OCI-LY1 (cell line): ENCODE measurements at regions not wholly inside any gene's neighbourhood (a gene's known extent, or its start where the extent isn't known, plus 50 kb on each side); places are given as distances from the start of the nearest gene placed in this dataset.

ENCODE experiments used
- H2AFZ ChIP-seq: fragments of 200-600 bp; sonication (generic), shearing (Covaris generic); 2 replicates; pipeline ENCODE4 v1.6.0; 2014; ENCODE audit warnings: antibody characterized with exemption, mild to moderate bottlenecking, low read length
- H3F3A ChIP-seq: fragments of 200-600 bp; sonication (generic), shearing (Covaris generic); 2 replicates; pipeline ENCODE4 v1.6.0; 2014; ENCODE audit warnings: mild to moderate bottlenecking, antibody characterized with exemption, low read length, moderate library complexity; ENCODE audit not compliant: insufficient read depth
- H3K27ac ChIP-seq: fragments of 200-600 bp; sonication (generic); 2 replicates; pipeline ENCODE4 v1.5.1; 2014; ENCODE audit warnings: low read length, mixed run types, mild to moderate bottlenecking, low read depth; ENCODE audit not compliant: poor library complexity, severe bottlenecking
- H3K27me3 ChIP-seq: fragments of 200-600 bp; sonication (generic); 2 replicates; pipeline ENCODE4 v1.6.0; 2014; ENCODE audit warnings: antibody characterized with exemption, mild to moderate bottlenecking, low read length, moderate library complexity; ENCODE audit not compliant: insufficient read depth
- H3K36me3 ChIP-seq: fragments of 200-600 bp; sonication (generic); 2 replicates; pipeline ENCODE4 v1.6.1; 2014; ENCODE audit warnings: mild to moderate bottlenecking, antibody characterized with exemption, low read length, moderate library complexity, mixed read lengths; ENCODE audit not compliant: insufficient read depth
- H3K4me1 ChIP-seq: fragments of 200-600 bp; sonication (generic); 2 replicates; pipeline ENCODE4 v1.5.1; 2014; ENCODE audit warnings: mild to moderate bottlenecking, low read length, moderate library complexity; ENCODE audit not compliant: insufficient read depth, severe bottlenecking
- H3K4me2 ChIP-seq: fragments of 200-600 bp; sonication (generic), shearing (Covaris generic); 2 replicates; pipeline ENCODE4 v1.6.1; 2014; ENCODE audit warnings: low read length
- H3K4me3 ChIP-seq: fragments of 200-600 bp; sonication (generic); 2 replicates; pipeline ENCODE4 v1.5.1; 2014; ENCODE audit warnings: low read length, low read depth, mild to moderate bottlenecking, mixed read lengths; ENCODE audit not compliant: poor library complexity, severe bottlenecking
- H3K79me2 ChIP-seq: fragments of 200-600 bp; shearing (Covaris generic); 2 replicates; pipeline ENCODE4 v1.6.1; 2016; ENCODE audit warnings: mixed run types, low read length, mixed read lengths; ENCODE audit not compliant: insufficient read depth
- H3K9ac ChIP-seq: fragments of 200-600 bp; sonication (generic), shearing (Covaris generic); 2 replicates; pipeline ENCODE4 v1.6.1; 2014; ENCODE audit warnings: mild to moderate bottlenecking, low read length, mixed read lengths
- H3K9me2 ChIP-seq: fragments of 200-600 bp; sonication (generic), shearing (Covaris generic); 2 replicates; pipeline ENCODE4 v1.6.1; 2014; ENCODE audit warnings: low read depth, mild to moderate bottlenecking, low read length, mixed read lengths
- H3K9me3 ChIP-seq: fragments of 200-600 bp; shearing (Covaris generic); 2 replicates; pipeline ENCODE4 v1.6.1; 2014; ENCODE audit warnings: low read length, mixed read lengths
- H4K20me1 ChIP-seq: fragments of 200-600 bp; sonication (generic), shearing (Covaris generic); 2 replicates; pipeline ENCODE4 v1.6.0; 2016; ENCODE audit warnings: mild to moderate bottlenecking, low read length; ENCODE audit not compliant: insufficient read depth
- EZH2 ChIP-seq: fragments of 200-600 bp; sonication (generic), shearing (Covaris generic); IDR thresholded peaks from 2 replicates; pipeline ENCODE4 v1.8.0; 2017; ENCODE audit warnings: borderline replicate concordance, mixed run types, mild to moderate bottlenecking, antibody characterized with exemption, low read length, moderate library complexity, mixed read lengths
- TF ChIP-seq, protein P1 (sequence below): fragments of 200-600 bp; sonication (generic), shearing (Covaris generic); IDR thresholded peaks from 2 replicates; pipeline ENCODE4 v1.5.1; 2017; ENCODE audit warnings: mild to moderate bottlenecking, antibody characterized with exemption, low read length, moderate library complexity, mixed read lengths

GRCh38 chr10:91024541-91024940, 103.7 kb upstream of the ANKRD1 start:
- H3K9me2 ChIP-seq, result no peaks in the 10 kb centered on the region
- no peak overlapping the region for H3K9ac ChIP-seq
- H3K27me3 ChIP-seq, result no peaks in the 10 kb centered on the region
- H3K27ac ChIP-seq, result no peak overlapping the region
- H3K4me1 ChIP-seq, result no peaks in the 10 kb centered on the region
- no peaks in the 10 kb centered on the region for H3F3A ChIP-seq
- no peak overlapping the region for H2AFZ ChIP-seq
- no peaks in the 10 kb centered on the region for H3K9me3 ChIP-seq
- no peak overlapping the region for H3K4me2 ChIP-seq
- H3K79me2 ChIP-seq, result no peaks in the 10 kb centered on the region
- H3K4me3 ChIP-seq, result no peak overlapping the region
- no peak for TF ChIP-seq EZH2
- TF ChIP-seq, protein P1, sequence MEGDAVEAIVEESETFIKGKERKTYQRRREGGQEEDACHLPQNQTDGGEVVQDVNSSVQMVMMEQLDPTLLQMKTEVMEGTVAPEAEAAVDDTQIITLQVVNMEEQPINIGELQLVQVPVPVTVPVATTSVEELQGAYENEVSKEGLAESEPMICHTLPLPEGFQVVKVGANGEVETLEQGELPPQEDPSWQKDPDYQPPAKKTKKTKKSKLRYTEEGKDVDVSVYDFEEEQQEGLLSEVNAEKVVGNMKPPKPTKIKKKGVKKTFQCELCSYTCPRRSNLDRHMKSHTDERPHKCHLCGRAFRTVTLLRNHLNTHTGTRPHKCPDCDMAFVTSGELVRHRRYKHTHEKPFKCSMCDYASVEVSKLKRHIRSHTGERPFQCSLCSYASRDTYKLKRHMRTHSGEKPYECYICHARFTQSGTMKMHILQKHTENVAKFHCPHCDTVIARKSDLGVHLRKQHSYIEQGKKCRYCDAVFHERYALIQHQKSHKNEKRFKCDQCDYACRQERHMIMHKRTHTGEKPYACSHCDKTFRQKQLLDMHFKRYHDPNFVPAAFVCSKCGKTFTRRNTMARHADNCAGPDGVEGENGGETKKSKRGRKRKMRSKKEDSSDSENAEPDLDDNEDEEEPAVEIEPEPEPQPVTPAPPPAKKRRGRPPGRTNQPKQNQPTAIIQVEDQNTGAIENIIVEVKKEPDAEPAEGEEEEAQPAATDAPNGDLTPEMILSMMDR, result no peak
- H4K20me1 ChIP-seq, result no peaks in the 10 kb centered on the region
- H3K36me3 ChIP-seq, result no peaks in the 10 kb centered on the region

DNA sequence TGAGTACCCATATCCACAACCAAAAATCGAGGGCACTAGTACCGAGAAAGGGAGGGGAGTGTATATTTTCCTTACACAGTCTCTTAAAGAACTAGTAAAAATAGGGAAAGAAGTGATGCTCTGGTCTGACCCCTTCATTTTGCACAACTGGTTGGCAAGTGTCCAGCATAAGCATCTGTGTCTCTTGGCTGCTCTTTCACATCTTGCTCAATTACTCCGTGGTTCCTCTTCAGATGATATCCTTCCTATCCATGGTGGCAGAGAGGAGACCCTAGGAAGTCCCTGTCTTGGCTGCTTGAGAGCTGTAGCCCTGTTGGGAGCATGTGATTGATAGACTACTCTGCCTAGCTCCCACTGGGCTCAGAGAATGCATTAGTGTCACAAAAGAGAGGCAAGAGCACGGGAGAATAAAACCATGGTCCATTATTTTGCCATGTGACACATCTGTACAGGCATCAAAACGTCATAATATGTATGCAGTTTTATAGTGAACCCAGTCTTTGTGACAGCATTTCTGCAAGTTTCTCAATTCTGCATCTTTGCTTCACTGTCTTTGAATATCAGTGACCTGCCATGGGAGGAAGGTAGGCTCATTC, 111.8 kb upstream of the ANKRD1 start:
- TF ChIP-seq EZH2, result no peak
- TF ChIP-seq, protein P1, result no peak
- no peaks in the 10 kb centered on the region for H3K9me2 ChIP-seq
- H4K20me1 ChIP-seq, result no peaks in the 10 kb centered on the region
- no peak overlapping the region for H3K27ac ChIP-seq
- no peaks in the 10 kb centered on the region for H3K36me3 ChIP-seq
- no peaks in the 10 kb centered on the region for H3F3A ChIP-seq
- no peak overlapping the region for H3K9ac ChIP-seq
- H3K4me3 ChIP-seq, result no peak overlapping the region
- no peaks in the 10 kb centered on the region for H3K27me3 ChIP-seq
- no peak overlapping the region for H2AFZ ChIP-seq
- no peaks in the 10 kb centered on the region for H3K4me1 ChIP-seq
- no peaks in the 10 kb centered on the region for H3K9me3 ChIP-seq
- no peaks in the 10 kb centered on the region for H3K79me2 ChIP-seq
- no peak overlapping the region for H3K4me2 ChIP-seq

GRCh38 chr10:91033324-91033950, 112.5 kb upstream of the ANKRD1 start:
- Histone ChIP-seq H3K4me3 (no peak overlapping the region), H3K9me3 (no peaks in the 10 kb centered on the region), H2AFZ (no peak overlapping the region), H4K20me1 (no peaks in the 10 kb centered on the region), H3K4me2 (no peak overlapping the region), H3K27me3 (no peaks in the 10 kb centered on the region), H3K9me2 (no peaks in the 10 kb centered on the region), H3K27ac (no peak overlapping the region), H3F3A (no peaks in the 10 kb centered on the region), H3K36me3 (no peaks in the 10 kb centered on the region), H3K4me1 (no peaks in the 10 kb centered on the region), H3K9ac (no peak overlapping the region), H3K79me2 (no peaks in the 10 kb centered on the region)
- TF ChIP-seq, protein P1, result no peak
- no peak for TF ChIP-seq EZH2
